ENCODE measurements at regions not wholly inside any gene's neighbourhood (a gene's known extent, or its start where the extent isn't known, plus 50 kb on each side); places are given as distances from the start of the nearest gene placed in this dataset.

- in situ Hi-C loops (cut with HindIII; ENCODE audit: low sequenced_read_pairs): no loop called here
Observed at GRCh38 chr12:32949815-32950214, 53.2 kb upstream of the PKP2 start.

- in situ Hi-C loops (cut with HindIII; ENCODE audit: low sequenced_read_pairs): no loop called here
Observed at GRCh38 chr12:32947206-32948067, 50.9 kb upstream of the PKP2 start.

GRCh38 chr12:32946504-32947131, 50.0 kb upstream of the PKP2 start:
- in situ Hi-C loops (cut with HindIII; ENCODE audit: low sequenced_read_pairs): no loop called here

Measured in endothelial cell of hepatic sinusoid (primary cell).